ENCODE measurements at regions not wholly inside any gene's neighbourhood (a gene's known extent, or its start where the extent isn't known, plus 50 kb on each side); places are given as distances from the start of the nearest gene placed in this dataset.

DNA sequence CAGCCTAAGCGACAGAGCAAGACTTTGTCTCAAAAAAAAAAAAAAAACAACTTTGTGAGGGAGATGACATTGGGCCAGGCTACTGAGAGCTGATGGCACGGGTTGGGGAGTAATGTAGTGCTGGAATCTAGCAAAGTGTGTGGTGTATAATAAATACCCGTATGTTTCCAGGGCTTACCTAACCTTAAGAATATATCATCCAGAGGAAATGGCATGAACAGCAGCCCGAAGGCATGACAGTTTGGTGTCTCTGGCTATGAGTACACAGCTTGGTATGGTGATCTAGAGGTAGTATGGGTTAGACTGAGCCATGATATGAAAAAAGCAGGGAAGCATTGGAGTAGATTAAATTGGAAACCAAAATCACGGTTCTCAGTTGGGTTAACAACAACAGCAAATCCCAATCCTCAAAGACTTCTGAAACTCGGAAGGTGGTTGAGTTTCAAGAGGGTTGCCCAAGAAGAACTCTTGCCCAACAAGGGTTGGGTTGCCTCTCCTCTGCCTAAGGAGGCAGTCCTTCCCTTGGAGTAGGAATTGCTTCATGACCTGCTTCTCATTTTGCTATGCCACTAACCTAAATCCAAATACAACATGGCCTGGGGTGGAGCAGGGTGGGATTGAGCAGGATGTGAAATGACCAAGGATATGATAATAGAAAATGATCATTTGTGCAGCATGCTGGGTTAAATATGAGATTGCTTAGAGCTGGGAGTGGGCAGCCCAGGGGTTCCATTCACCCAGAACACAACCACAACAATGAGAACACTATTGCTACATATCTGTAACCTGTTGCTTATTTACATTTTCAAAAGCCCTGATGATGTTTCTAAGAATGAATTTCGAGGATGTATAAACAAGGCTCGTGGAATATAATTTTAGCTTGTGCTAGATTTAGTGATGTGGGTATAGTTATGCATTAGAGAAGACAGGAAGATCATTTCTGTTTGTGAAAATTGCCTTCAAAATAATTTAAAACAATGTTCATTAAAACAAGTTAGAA, 64.6 kb upstream of the ZFR start:
- no peak for TF ChIP-seq CTCF (IDR thresholded peaks at IDR 0.05)
- no peak for TF ChIP-seq POLR2A (IDR thresholded peaks at IDR 0.05)
